GM18526 (cell line): ENCODE measurements at regions not wholly inside any gene's neighbourhood (a gene's known extent, or its start where the extent isn't known, plus 50 kb on each side); places are given as distances from the start of the nearest gene placed in this dataset.

Source experiments
- POLR2A ChIP-seq: IDR thresholded peaks from 3 replicates; pipeline ENCODE4 v1.6.1; 2011; ENCODE audit not compliant: insufficient read length; ENCODE audit errors: extremely low read depth

- TF ChIP-seq POLR2A: no peak
Measured at GRCh38 chr3:159340877-159341500, 539.1 kb downstream of the MFSD1 start.

- no peak for TF ChIP-seq POLR2A
Measured at GRCh38 chr3:159346271-159346903, 544.5 kb downstream of the MFSD1 start.

- no peak for TF ChIP-seq POLR2A
Measured at GRCh38 chr3:159348431-159348830, 546.6 kb downstream of the MFSD1 start.

- no peak for TF ChIP-seq POLR2A
Measured at GRCh38 chr3:159356606-159357005, 554.8 kb downstream of the MFSD1 start.

- TF ChIP-seq POLR2A: no peak
Measured at GRCh38 chr3:159364511-159364910, 562.7 kb downstream of the MFSD1 start.

GRCh38 chr3:159366476-159366875 lies 564.6 kb downstream of the MFSD1 start:
- TF ChIP-seq POLR2A: no peak

GRCh38 chr3:159371961-159372360 lies 570.1 kb downstream of the MFSD1 start:
- TF ChIP-seq POLR2A: no peak

GRCh38 chr3:159378396-159379194 lies 576.7 kb downstream of the MFSD1 start:
- TF ChIP-seq POLR2A: no peak

GRCh38 chr3:159380891-159381290 lies 579.0 kb downstream of the MFSD1 start:
- TF ChIP-seq POLR2A: no peak

GRCh38 chr3:159390656-159391212 lies 588.9 kb downstream of the MFSD1 start:
- TF ChIP-seq POLR2A: no peak

GRCh38 chr3:159401069-159401468 lies 587.6 kb upstream of the IL12A start:
- no peak for TF ChIP-seq POLR2A

- no peak for TF ChIP-seq POLR2A
Measured at GRCh38 chr3:159413319-159413718, 575.3 kb upstream of the IL12A start.

- TF ChIP-seq POLR2A: no peak
Measured at GRCh38 chr3:159416856-159417255, 571.8 kb upstream of the IL12A start.

- no peak for TF ChIP-seq POLR2A
Measured at GRCh38 chr3:159417761-159418160, 570.9 kb upstream of the IL12A start.

GRCh38 chr3:159418571-159419526 lies 569.8 kb upstream of the IL12A start:
- no peak for TF ChIP-seq POLR2A

- no peak for TF ChIP-seq POLR2A
Measured at GRCh38 chr3:159429702-159430101, 558.9 kb upstream of the IL12A start.
